Inflammatory macrophage treated with lipopolysaccharide for 4 hours (primary cell): ENCODE measurements at regions not wholly inside any gene's neighbourhood (a gene's known extent, or its start where the extent isn't known, plus 50 kb on each side); places are given as distances from the start of the nearest gene placed in this dataset.
"Not testable (repeated sequence)": the region's sequence is repeated elsewhere in the genome, so short reads cannot be mapped to it uniquely, and the experiment has no call there.

Source experiments
- DNase-seq: peaks from one replicate; pipeline ENCODE4 v3.0.0-alpha.2; 2020

GRCh38 chr3:177891569-177891968 is 644.7 kb upstream of the KCNMB2 start:
- not testable (repeated sequence) for DNase-seq

GRCh38 chr3:177893331-177893730 is 642.9 kb upstream of the KCNMB2 start:
- no peak for DNase-seq

- no peak for DNase-seq
These were observed 642.0 kb upstream of the KCNMB2 start for GRCh38 chr3:177894081-177894728.

GRCh38 chr3:177898185-177898584 is 638.1 kb upstream of the KCNMB2 start:
- DNase-seq, result no peak

GRCh38 chr3:177899275-177900067 is 636.8 kb upstream of the KCNMB2 start:
- no peak for DNase-seq

- DNase-seq, result no peak
These were observed 633.4 kb upstream of the KCNMB2 start for GRCh38 chr3:177902876-177903275.

- no peak for DNase-seq
These were observed 631.6 kb upstream of the KCNMB2 start for GRCh38 chr3:177904621-177905020.

GRCh38 chr3:177905173-177906125 is 630.8 kb upstream of the KCNMB2 start:
- no peak for DNase-seq

GRCh38 chr3:177906126-177906511 is 630.1 kb upstream of the KCNMB2 start:
- no peak for DNase-seq

GRCh38 chr3:177906578-177907229 is 629.5 kb upstream of the KCNMB2 start:
- no peak for DNase-seq

GRCh38 chr3:177909530-177909929 is 626.7 kb upstream of the KCNMB2 start:
- not testable (repeated sequence) for DNase-seq

- DNase-seq, result no peak
These were observed 622.0 kb upstream of the KCNMB2 start for GRCh38 chr3:177914224-177914623.

- no peak for DNase-seq
These were observed 619.8 kb upstream of the KCNMB2 start for GRCh38 chr3:177916461-177916860.

GRCh38 chr3:177917234-177917861 is 618.9 kb upstream of the KCNMB2 start:
- no peak for DNase-seq

GRCh38 chr3:177921153-177921552 is 615.1 kb upstream of the KCNMB2 start:
- no peak for DNase-seq

- DNase-seq, result no peak
These were observed 612.0 kb upstream of the KCNMB2 start for GRCh38 chr3:177924261-177924660.

- DNase-seq, result peak; percentile 86
These were observed 607.9 kb upstream of the KCNMB2 start for GRCh38 chr3:177928172-177928873.

- DNase-seq, result peak; percentile 41
These were observed 606.9 kb upstream of the KCNMB2 start for GRCh38 chr3:177929310-177929709.

- DNase-seq, result no peak
These were observed 605.5 kb upstream of the KCNMB2 start for GRCh38 chr3:177930771-177931170.

- no peak for DNase-seq
These were observed 604.9 kb upstream of the KCNMB2 start for GRCh38 chr3:177931346-177931745.

GRCh38 chr3:177932346-177932745 is 603.9 kb upstream of the KCNMB2 start:
- DNase-seq, result no peak
